ENCODE measurements at regions not wholly inside any gene's neighbourhood (a gene's known extent, or its start where the extent isn't known, plus 50 kb on each side); places are given as distances from the start of the nearest gene placed in this dataset.

- dilution Hi-C loops (cut with MboI; ENCODE audit: extremely low pct_ligation_motif_present, low sequenced_read_pairs) = no loop called here
- TF ChIP-seq CTCF (optimal IDR thresholded peaks at IDR 0.05 in 1 of 3, IDR thresholded peaks at IDR 0.05 in 1 of 3, conservative IDR thresholded peaks at IDR 0.05 in 1 of 3; ENCODE audit: extremely low read depth in 1 of 3, insufficient read depth in 2 of 3, low read length in 3 of 3) (no peak), EZH2 (IDR thresholded peaks at IDR 0.05; ENCODE audit: low read length) (no peak)
- Histone ChIP-seq H3K9ac (ENCODE audit: control insufficient read depth, extremely low read depth, insufficient read depth, low read length) (no peak overlapping the region), H3K36me3 (ENCODE audit: control insufficient read depth in 2 of 2, extremely low read depth in 1 of 2, insufficient read depth in 2 of 2, low read length in 2 of 2) (no peaks in the 10 kb centered on the region), H3K4me1 (ENCODE audit: control insufficient read depth, extremely low read depth, insufficient read depth, low read length) (no peaks in the 10 kb centered on the region), H3K4me3 (ENCODE audit: control insufficient read depth in 2 of 3, extremely low read depth in 1 of 3, insufficient read depth in 2 of 3, low read depth in 1 of 3, low read length in 3 of 3) (no peak overlapping the region), H3K9me1 (ENCODE audit: control insufficient read depth, extremely low read depth, insufficient read depth, low read length) (no peaks in the 10 kb centered on the region), H3K79me2 (ENCODE audit: control insufficient read depth, insufficient read depth, low read length) (no peaks in the 10 kb centered on the region), H3K9me3 (ENCODE audit: control insufficient read depth, low read depth, low read length) (no peaks in the 10 kb centered on the region), H3K27me3 (ENCODE audit: control insufficient read depth, extremely low read depth, insufficient read depth, low read length) (no peaks in the 10 kb centered on the region), H4K20me1 (ENCODE audit: control insufficient read depth, extremely low read depth, insufficient read depth, low read length) (no peaks in the 10 kb centered on the region), H3K4me2 (ENCODE audit: control insufficient read depth, extremely low read depth, insufficient read depth, low read depth, low read length) (no peak overlapping the region), H3K27ac (ENCODE audit: control insufficient read depth, insufficient read depth, low read length) (no peak overlapping the region), H2AFZ (ENCODE audit: control insufficient read depth, low read length) (no peak overlapping the region)
- FAIRE-seq (no peak), DNase-seq (ENCODE audit: low read depth, low spot score) (no peak)
These were observed 125.0 kb upstream of the DYRK2 start for GRCh38 chr12:67523538-67523937.

GRCh38 chr12:67524861-67525616 is 123.5 kb upstream of the DYRK2 start:
- Histone ChIP-seq H3K9me3 (ENCODE audit: control insufficient read depth, low read depth, low read length) (no peaks in the 10 kb centered on the region), H3K79me2 (ENCODE audit: control insufficient read depth, insufficient read depth, low read length) (no peaks in the 10 kb centered on the region), H3K27ac (ENCODE audit: control insufficient read depth, insufficient read depth, low read length) (no peak overlapping the region), H3K9ac (ENCODE audit: control insufficient read depth, extremely low read depth, insufficient read depth, low read length) (no peak overlapping the region), H3K9me1 (ENCODE audit: control insufficient read depth, extremely low read depth, insufficient read depth, low read length) (no peaks in the 10 kb centered on the region), H3K4me1 (ENCODE audit: control insufficient read depth, extremely low read depth, insufficient read depth, low read length) (no peaks in the 10 kb centered on the region), H3K27me3 (ENCODE audit: control insufficient read depth, extremely low read depth, insufficient read depth, low read length) (no peaks in the 10 kb centered on the region), H3K36me3 (ENCODE audit: control insufficient read depth in 2 of 2, extremely low read depth in 1 of 2, insufficient read depth in 2 of 2, low read length in 2 of 2) (no peaks in the 10 kb centered on the region), H2AFZ (ENCODE audit: control insufficient read depth, low read length) (no peak overlapping the region), H3K4me3 (ENCODE audit: control insufficient read depth in 2 of 3, extremely low read depth in 1 of 3, insufficient read depth in 2 of 3, low read depth in 1 of 3, low read length in 3 of 3) (no peak overlapping the region), H4K20me1 (ENCODE audit: control insufficient read depth, extremely low read depth, insufficient read depth, low read length) (no peaks in the 10 kb centered on the region), H3K4me2 (ENCODE audit: control insufficient read depth, extremely low read depth, insufficient read depth, low read depth, low read length) (no peak overlapping the region)
- DNase-seq (ENCODE audit: low read depth, low spot score) = no peak
- dilution Hi-C loops (cut with MboI; ENCODE audit: extremely low pct_ligation_motif_present, low sequenced_read_pairs) = no loop called here
- TF ChIP-seq EZH2 (IDR thresholded peaks at IDR 0.05; ENCODE audit: low read length) (no peak), CTCF (optimal IDR thresholded peaks at IDR 0.05 in 1 of 3, IDR thresholded peaks at IDR 0.05 in 1 of 3, conservative IDR thresholded peaks at IDR 0.05 in 1 of 3; ENCODE audit: extremely low read depth in 1 of 3, insufficient read depth in 2 of 3, low read length in 3 of 3) (no peak)
- no peak for FAIRE-seq

Data from keratinocyte (primary cell).